Endothelial cell of umbilical vein (primary cell): ENCODE measurements at regions not wholly inside any gene's neighbourhood (a gene's known extent, or its start where the extent isn't known, plus 50 kb on each side); places are given as distances from the start of the nearest gene placed in this dataset.

Experiments
- EZH2 ChIP-seq: IDR thresholded peaks from 2 replicates; pipeline ENCODE4 v1.6.1; 2012; ENCODE audit warnings: borderline replicate concordance, low read depth, mild to moderate bottlenecking, moderate library complexity, low read length, inconsistent platforms; ENCODE audit not compliant: severe bottlenecking
- GATA2 ChIP-seq: IDR thresholded peaks from 2 replicates; pipeline ENCODE4 v1.7.0; 2011; ENCODE audit warnings: low read depth, mild to moderate bottlenecking, moderate library complexity, mixed read lengths, low read length; ENCODE audit not compliant: insufficient read length, insufficient read depth
- JUN ChIP-seq: IDR thresholded peaks from 2 replicates; pipeline ENCODE4 v1.6.1; 2011; ENCODE audit warnings: borderline replicate concordance, low read depth; ENCODE audit not compliant: insufficient read length, insufficient read depth
- MYC ChIP-seq: IDR thresholded peaks from one replicate; pipeline ENCODE4 v1.6.1; 2011; ENCODE audit warnings: mild to moderate bottlenecking, low read depth, low read length
- POLR2A ChIP-seq: IDR thresholded peaks from 2 replicates; pipeline ENCODE4 v1.6.1; 2012; ENCODE audit warnings: low read depth, mild to moderate bottlenecking, control low read depth, low read length
- POLR2AphosphoS5 ChIP-seq: IDR thresholded peaks from 2 replicates; pipeline ENCODE4 v1.6.1; 2012; ENCODE audit warnings: low read depth, mild to moderate bottlenecking, control low read depth, low read length, moderate library complexity; ENCODE audit not compliant: insufficient read depth
- TF ChIP-seq, protein P1 (sequence below), 2 donors: IDR thresholded peaks; 1 replicate in 1 of 2; 2 replicates in 1 of 2; pipeline ENCODE4 v1.5.1; 2011; ENCODE audit warnings: low read length in 2 of 2, mild to moderate bottlenecking in 2 of 2, moderate library complexity in 2 of 2, control low read depth in 1 of 2, inconsistent platforms in 1 of 2, low read depth in 1 of 2; ENCODE audit not compliant: insufficient read depth in 1 of 2; ENCODE audit errors: extremely low read depth in 1 of 2
- TF ChIP-seq, protein P2 (sequence below): IDR thresholded peaks from 2 replicates; pipeline ENCODE4 v1.6.1; 2011; ENCODE audit not compliant: insufficient read depth, insufficient read length

DNA sequence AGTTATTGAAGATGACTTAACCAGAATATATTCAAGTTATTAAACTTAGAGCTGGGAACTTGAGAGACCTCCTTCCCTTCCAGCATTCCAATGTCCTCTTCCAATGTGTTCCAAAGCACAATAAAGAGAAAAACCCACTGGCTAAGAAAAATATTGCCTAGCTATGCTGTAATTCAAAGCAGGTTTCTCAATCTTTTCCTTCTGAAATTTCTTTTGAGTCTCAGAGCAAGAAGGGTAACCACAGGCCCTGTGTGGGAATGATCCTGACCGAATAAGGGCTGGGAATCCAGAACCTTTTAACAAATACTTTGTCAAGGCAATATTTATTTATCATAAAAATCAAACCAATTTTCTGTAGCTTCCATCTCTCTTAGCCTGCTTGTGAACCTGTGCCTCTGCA lies 150.7 kb upstream of the SFRP2 start:
- TF ChIP-seq POLR2A (no peak), EZH2 (no peak), GATA2 (no peak), POLR2AphosphoS5 (no peak), JUN (no peak), MYC (no peak)
- TF ChIP-seq, protein P1, sequence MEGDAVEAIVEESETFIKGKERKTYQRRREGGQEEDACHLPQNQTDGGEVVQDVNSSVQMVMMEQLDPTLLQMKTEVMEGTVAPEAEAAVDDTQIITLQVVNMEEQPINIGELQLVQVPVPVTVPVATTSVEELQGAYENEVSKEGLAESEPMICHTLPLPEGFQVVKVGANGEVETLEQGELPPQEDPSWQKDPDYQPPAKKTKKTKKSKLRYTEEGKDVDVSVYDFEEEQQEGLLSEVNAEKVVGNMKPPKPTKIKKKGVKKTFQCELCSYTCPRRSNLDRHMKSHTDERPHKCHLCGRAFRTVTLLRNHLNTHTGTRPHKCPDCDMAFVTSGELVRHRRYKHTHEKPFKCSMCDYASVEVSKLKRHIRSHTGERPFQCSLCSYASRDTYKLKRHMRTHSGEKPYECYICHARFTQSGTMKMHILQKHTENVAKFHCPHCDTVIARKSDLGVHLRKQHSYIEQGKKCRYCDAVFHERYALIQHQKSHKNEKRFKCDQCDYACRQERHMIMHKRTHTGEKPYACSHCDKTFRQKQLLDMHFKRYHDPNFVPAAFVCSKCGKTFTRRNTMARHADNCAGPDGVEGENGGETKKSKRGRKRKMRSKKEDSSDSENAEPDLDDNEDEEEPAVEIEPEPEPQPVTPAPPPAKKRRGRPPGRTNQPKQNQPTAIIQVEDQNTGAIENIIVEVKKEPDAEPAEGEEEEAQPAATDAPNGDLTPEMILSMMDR (IDR thresholded peaks at IDR 0.05; ENCODE audit: extremely low read depth in 1 of 2, insufficient read depth in 1 of 2, low read depth in 1 of 2, low read length in 2 of 2) = no peak
- TF ChIP-seq, protein P2, sequence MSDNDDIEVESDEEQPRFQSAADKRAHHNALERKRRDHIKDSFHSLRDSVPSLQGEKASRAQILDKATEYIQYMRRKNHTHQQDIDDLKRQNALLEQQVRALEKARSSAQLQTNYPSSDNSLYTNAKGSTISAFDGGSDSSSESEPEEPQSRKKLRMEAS = no peak
